Stomach (tissue), 4 donors: ENCODE measurements at regions not wholly inside any gene's neighbourhood (a gene's known extent, or its start where the extent isn't known, plus 50 kb on each side); places are given as distances from the start of the nearest gene placed in this dataset.

ENCODE experiments used
- CTCF ChIP-seq, 7 experiments: fragments of 450-650 bp in 4 of 7; fragments of 200-600 bp in 3 of 7; sonication (generic) in 3 of 7; IDR thresholded peaks; one replicate each; pipeline ENCODE4 v1.5.1; 2016 to 2019; ENCODE audit warnings: antibody characterized with exemption in 7 of 7, control low read depth in 2 of 7, mild to moderate bottlenecking in 1 of 7
- EP300 ChIP-seq: sonication (generic); formaldehyde crosslinking; IDR thresholded peaks from one replicate; pipeline ENCODE4 v1.6.1; 2017; ENCODE audit warnings: antibody characterized with exemption
- POLR2A ChIP-seq, 4 donors: fragments of 450-650 bp; IDR thresholded peaks; one replicate each; pipeline ENCODE4 v1.6.1; 2016; ENCODE audit warnings: antibody characterized with exemption in 4 of 4, control low read depth in 2 of 4, mild to moderate bottlenecking in 1 of 4, moderate library complexity in 1 of 4
- POLR2AphosphoS5 ChIP-seq, 3 donors: sonication (generic); formaldehyde crosslinking; IDR thresholded peaks; one replicate each; pipeline ENCODE4 v1.6.1; 2016; ENCODE audit warnings: antibody characterized with exemption in 3 of 3

GRCh38 chr11:134847083-134847715 is 435.2 kb upstream of the B3GAT1 start:
- no peak for TF ChIP-seq CTCF (IDR thresholded peaks at IDR 0.05)
- TF ChIP-seq POLR2A (IDR thresholded peaks at IDR 0.05): no peak
- no peak for TF ChIP-seq EP300
- no peak for TF ChIP-seq POLR2AphosphoS5 (IDR thresholded peaks at IDR 0.05)
